GM23338 (cell line): ENCODE measurements at regions not wholly inside any gene's neighbourhood (a gene's known extent, or its start where the extent isn't known, plus 50 kb on each side); places are given as distances from the start of the nearest gene placed in this dataset.

Source experiments
- ATAC-seq: fragments of 200-7000 bp; cut with Tn5 transposase; 3 replicates; pipeline ENCODE4 v1.9.1; 2020
- DNase-seq: peaks from one replicate; pipeline ENCODE4 v3.0.0-alpha.2; 2015; ENCODE audit warnings: low spot score
- H2AFZ ChIP-seq: fragments of 200-600 bp; sonication (generic); 2 replicates; pipeline ENCODE4 v1.8.0; 2016; ENCODE audit warnings: antibody characterized with exemption, mild to moderate bottlenecking, moderate library complexity
- H3F3A ChIP-seq: fragments of 200-600 bp; sonication (generic); replicated peaks from 2 replicates; pipeline ENCODE4 v1.8.0; 2017; ENCODE audit warnings: antibody characterized with exemption, mixed run types, low read depth
- H3K27ac ChIP-seq: fragments of 200-600 bp; sonication (generic); 2 replicates; pipeline ENCODE4 v1.6.1; 2016; ENCODE audit warnings: low read depth
- H3K27me3 ChIP-seq: fragments of 200-600 bp; sonication (generic); 2 replicates; pipeline ENCODE4 v1.8.0; 2016; ENCODE audit warnings: mild to moderate bottlenecking, mixed run types, moderate library complexity; ENCODE audit not compliant: insufficient read depth
- H3K36me3 ChIP-seq: fragments of 200-600 bp; sonication (generic); 2 replicates; pipeline ENCODE4 v1.8.0; 2016; ENCODE audit warnings: mild to moderate bottlenecking; ENCODE audit not compliant: insufficient read depth
- H3K4me1 ChIP-seq: fragments of 200-600 bp; sonication (generic); 2 replicates; pipeline ENCODE4 v1.8.0; 2016; ENCODE audit warnings: mild to moderate bottlenecking, moderate library complexity; ENCODE audit not compliant: insufficient read depth
- H3K4me2 ChIP-seq: fragments of 200-600 bp; sonication (generic); 2 replicates; pipeline ENCODE4 v1.7.1; 2017; ENCODE audit warnings: mixed run types
- H3K4me3 ChIP-seq: fragments of 200-600 bp; sonication (generic); 2 replicates; pipeline ENCODE4 v1.6.1; 2016; ENCODE audit warnings: mixed run types
- H3K79me2 ChIP-seq: fragments of 200-600 bp; sonication (generic); replicated peaks from 2 replicates; pipeline ENCODE4 v1.8.0; 2017; ENCODE audit warnings: mild to moderate bottlenecking; ENCODE audit not compliant: insufficient read depth
- H3K9me2 ChIP-seq: fragments of 200-600 bp; sonication (generic); 2 replicates; pipeline ENCODE4 v1.8.0; 2017; ENCODE audit not compliant: insufficient read depth
- H4K20me1 ChIP-seq: fragments of 200-600 bp; sonication (generic); replicated peaks from 2 replicates; pipeline ENCODE4 v1.8.0; 2017; ENCODE audit warnings: mild to moderate bottlenecking; ENCODE audit not compliant: insufficient read depth
- H3K27ac Mint-ChIP-seq: 2 replicates; pipeline ENCODE4 v1.8.0; 2020; ENCODE audit warnings: inconsistent platforms, mild to moderate bottlenecking, moderate library complexity, mixed read lengths
- H3K27me3 Mint-ChIP-seq: 3 replicates; pipeline ENCODE4 v1.8.0; 2022; ENCODE audit warnings: low read depth, mild to moderate bottlenecking, moderate library complexity, mixed read lengths, inconsistent platforms; ENCODE audit not compliant: insufficient read depth, poor library complexity
- H3K36me3 Mint-ChIP-seq: 3 replicates; pipeline ENCODE4 v1.8.0; 2021; ENCODE audit warnings: low read depth, mild to moderate bottlenecking, inconsistent platforms, moderate library complexity, mixed read lengths
- H3K4me1 Mint-ChIP-seq: 3 replicates; pipeline ENCODE4 v1.8.0; 2020; ENCODE audit warnings: mild to moderate bottlenecking, inconsistent platforms, mixed read lengths
- H3K4me3 Mint-ChIP-seq: 3 replicates; pipeline ENCODE4 v1.8.0; 2021; ENCODE audit warnings: moderate library complexity, mild to moderate bottlenecking, inconsistent platforms, mixed read lengths
- H3K9me3 Mint-ChIP-seq: 3 replicates; pipeline ENCODE4 v1.8.0; 2020; ENCODE audit warnings: moderate library complexity, mild to moderate bottlenecking, inconsistent platforms, mixed read lengths
- CREB1 ChIP-seq: fragments of 250-450 bp; sonication (Bioruptor Pico); IDR thresholded peaks from 2 replicates; pipeline ENCODE4 v1.5.0; 2020; ENCODE audit warnings: low read depth, mild to moderate bottlenecking, moderate library complexity
- CTCF ChIP-seq, 2 experiments: fragments of 200-600 bp in 1 of 2; sonication (generic) in 1 of 2; conservative IDR thresholded peaks; 2 replicates each; pipeline versions ENCODE4 v1.5.1 to v1.6.1; 2016 to 2017; ENCODE audit warnings: antibody characterized with exemption in 2 of 2, low read depth in 2 of 2, mild to moderate bottlenecking in 2 of 2, moderate library complexity in 1 of 2
- ETS1 ChIP-seq: IDR thresholded peaks from 2 replicates; pipeline ENCODE4 v1.6.1; 2016; ENCODE audit warnings: antibody characterized with exemption
- EZH2 ChIP-seq: fragments of 200-600 bp; sonication (generic); IDR thresholded peaks from one replicate; pipeline ENCODE4 v1.8.0; 2017; ENCODE audit warnings: antibody characterized with exemption, mild to moderate bottlenecking, low read depth; ENCODE audit not compliant: unreplicated experiment
- EZH2phosphoT487 ChIP-seq: fragments of 200-600 bp; sonication (generic); IDR thresholded peaks from one replicate; pipeline ENCODE4 v1.8.1; 2018; ENCODE audit warnings: antibody characterized with exemption; ENCODE audit not compliant: unreplicated experiment
- JUNB ChIP-seq: IDR thresholded peaks from one replicate; pipeline ENCODE4 v1.6.1; 2016; ENCODE audit warnings: antibody characterized with exemption; ENCODE audit not compliant: unreplicated experiment
- NANOG ChIP-seq: IDR thresholded peaks from 2 replicates; pipeline ENCODE4 v1.6.1; 2016; ENCODE audit warnings: antibody characterized with exemption, borderline replicate concordance
- POLR2AphosphoS5 ChIP-seq: IDR thresholded peaks from 2 replicates; pipeline ENCODE4 v1.6.1; 2016; ENCODE audit warnings: antibody characterized with exemption, low read depth
- REST ChIP-seq: IDR thresholded peaks from one replicate; pipeline ENCODE4 v1.6.1; 2018; ENCODE audit warnings: antibody characterized with exemption; ENCODE audit not compliant: unreplicated experiment
- STAT1 ChIP-seq: IDR thresholded peaks from one replicate; pipeline ENCODE4 v1.6.1; 2016; ENCODE audit warnings: antibody characterized with exemption; ENCODE audit not compliant: unreplicated experiment
- ZNF114 ChIP-seq: fragments of 250-450 bp; sonication (Bioruptor Pico); IDR thresholded peaks from 2 replicates; pipeline ENCODE4 v1.5.0; 2020; ENCODE audit warnings: mild to moderate bottlenecking, moderate library complexity
- ZNF331 ChIP-seq: fragments of 250-450 bp; sonication (Bioruptor Pico); IDR thresholded peaks from 2 replicates; pipeline ENCODE4 v1.5.0; 2020; ENCODE audit warnings: low read depth, mild to moderate bottlenecking, moderate library complexity
- TF ChIP-seq, protein P1 (sequence below): fragments of 250-450 bp; sonication (Bioruptor Pico); IDR thresholded peaks from 2 replicates; pipeline ENCODE4 v1.5.0; 2020; ENCODE audit warnings: mild to moderate bottlenecking, moderate library complexity

DNA sequence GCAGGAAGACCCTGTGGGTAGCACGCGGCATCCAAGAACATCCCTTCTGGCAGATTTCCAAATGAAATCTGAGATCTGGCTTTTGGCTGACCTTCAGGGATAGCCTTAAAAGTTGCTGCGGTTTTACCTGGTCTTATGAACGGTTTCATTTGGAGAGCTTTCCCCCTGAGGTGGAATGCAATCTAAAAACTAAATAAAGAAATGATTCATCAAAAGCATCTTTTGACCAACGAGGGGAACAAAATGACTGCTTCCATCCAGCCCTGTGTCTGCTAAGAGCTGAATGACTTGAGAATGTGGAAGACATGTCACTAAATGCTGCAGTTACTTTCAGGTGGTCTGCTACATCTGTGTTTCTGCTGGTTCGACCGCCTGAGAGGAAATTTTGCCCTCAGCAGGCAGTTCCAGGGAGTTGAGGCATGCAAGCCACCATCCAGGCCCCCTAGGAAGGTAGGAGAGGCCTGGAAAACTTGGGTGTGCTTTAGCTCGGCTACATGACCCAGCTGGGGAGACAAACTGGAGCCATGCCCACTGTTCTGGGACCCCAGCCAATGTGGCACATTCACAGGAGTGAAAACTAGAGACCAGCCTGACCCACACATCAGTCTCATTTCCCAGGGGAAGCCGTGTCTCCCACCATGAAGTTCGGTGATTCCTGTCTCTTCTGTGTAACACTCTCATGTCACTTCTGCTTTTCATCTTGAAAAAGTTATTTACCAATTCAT is 175.1 kb upstream of the KL start:
- no peaks in the 10 kb centered on the region for H3F3A ChIP-seq
- Mint-ChIP-seq H3K4me1 (peaks cover 26% of the 10 kb centered on the region), H3K9me3 (peaks cover 9% of the 10 kb centered on the region; the same call in 2 of the 3 replicates), H3K27me3 (peaks cover 15% of the 10 kb centered on the region), H3K4me3 (no peak overlapping the region), H3K36me3 (peaks cover 3% of the 10 kb centered on the region; the same call in 1 of the 3 replicates), H3K27ac (no peak overlapping the region)
- no peaks in the 10 kb centered on the region for H3K27me3 ChIP-seq
- no peak overlapping the region for H3K4me3 ChIP-seq
- H3K36me3 ChIP-seq: no peaks in the 10 kb centered on the region
- H3K27ac ChIP-seq: no peak overlapping the region
- H4K20me1 ChIP-seq: no peaks in the 10 kb centered on the region
- H2AFZ ChIP-seq: no peak overlapping the region
- no peak for TF ChIP-seq STAT1
- no peak for TF ChIP-seq CREB1 (CRISPR knock-in tag)
- no peak for TF ChIP-seq EZH2phosphoT487
- no peak for TF ChIP-seq REST
- TF ChIP-seq ETS1: no peak
- TF ChIP-seq POLR2AphosphoS5: no peak
- TF ChIP-seq JUNB: no peak
- no peak for TF ChIP-seq NANOG
- no peak for TF ChIP-seq ZNF114 (CRISPR knock-in tag)
- TF ChIP-seq CTCF (conservative IDR thresholded peaks at IDR 0.05; ENCODE audit: low read depth in 2 of 2): no peak
- TF ChIP-seq, protein P1, sequence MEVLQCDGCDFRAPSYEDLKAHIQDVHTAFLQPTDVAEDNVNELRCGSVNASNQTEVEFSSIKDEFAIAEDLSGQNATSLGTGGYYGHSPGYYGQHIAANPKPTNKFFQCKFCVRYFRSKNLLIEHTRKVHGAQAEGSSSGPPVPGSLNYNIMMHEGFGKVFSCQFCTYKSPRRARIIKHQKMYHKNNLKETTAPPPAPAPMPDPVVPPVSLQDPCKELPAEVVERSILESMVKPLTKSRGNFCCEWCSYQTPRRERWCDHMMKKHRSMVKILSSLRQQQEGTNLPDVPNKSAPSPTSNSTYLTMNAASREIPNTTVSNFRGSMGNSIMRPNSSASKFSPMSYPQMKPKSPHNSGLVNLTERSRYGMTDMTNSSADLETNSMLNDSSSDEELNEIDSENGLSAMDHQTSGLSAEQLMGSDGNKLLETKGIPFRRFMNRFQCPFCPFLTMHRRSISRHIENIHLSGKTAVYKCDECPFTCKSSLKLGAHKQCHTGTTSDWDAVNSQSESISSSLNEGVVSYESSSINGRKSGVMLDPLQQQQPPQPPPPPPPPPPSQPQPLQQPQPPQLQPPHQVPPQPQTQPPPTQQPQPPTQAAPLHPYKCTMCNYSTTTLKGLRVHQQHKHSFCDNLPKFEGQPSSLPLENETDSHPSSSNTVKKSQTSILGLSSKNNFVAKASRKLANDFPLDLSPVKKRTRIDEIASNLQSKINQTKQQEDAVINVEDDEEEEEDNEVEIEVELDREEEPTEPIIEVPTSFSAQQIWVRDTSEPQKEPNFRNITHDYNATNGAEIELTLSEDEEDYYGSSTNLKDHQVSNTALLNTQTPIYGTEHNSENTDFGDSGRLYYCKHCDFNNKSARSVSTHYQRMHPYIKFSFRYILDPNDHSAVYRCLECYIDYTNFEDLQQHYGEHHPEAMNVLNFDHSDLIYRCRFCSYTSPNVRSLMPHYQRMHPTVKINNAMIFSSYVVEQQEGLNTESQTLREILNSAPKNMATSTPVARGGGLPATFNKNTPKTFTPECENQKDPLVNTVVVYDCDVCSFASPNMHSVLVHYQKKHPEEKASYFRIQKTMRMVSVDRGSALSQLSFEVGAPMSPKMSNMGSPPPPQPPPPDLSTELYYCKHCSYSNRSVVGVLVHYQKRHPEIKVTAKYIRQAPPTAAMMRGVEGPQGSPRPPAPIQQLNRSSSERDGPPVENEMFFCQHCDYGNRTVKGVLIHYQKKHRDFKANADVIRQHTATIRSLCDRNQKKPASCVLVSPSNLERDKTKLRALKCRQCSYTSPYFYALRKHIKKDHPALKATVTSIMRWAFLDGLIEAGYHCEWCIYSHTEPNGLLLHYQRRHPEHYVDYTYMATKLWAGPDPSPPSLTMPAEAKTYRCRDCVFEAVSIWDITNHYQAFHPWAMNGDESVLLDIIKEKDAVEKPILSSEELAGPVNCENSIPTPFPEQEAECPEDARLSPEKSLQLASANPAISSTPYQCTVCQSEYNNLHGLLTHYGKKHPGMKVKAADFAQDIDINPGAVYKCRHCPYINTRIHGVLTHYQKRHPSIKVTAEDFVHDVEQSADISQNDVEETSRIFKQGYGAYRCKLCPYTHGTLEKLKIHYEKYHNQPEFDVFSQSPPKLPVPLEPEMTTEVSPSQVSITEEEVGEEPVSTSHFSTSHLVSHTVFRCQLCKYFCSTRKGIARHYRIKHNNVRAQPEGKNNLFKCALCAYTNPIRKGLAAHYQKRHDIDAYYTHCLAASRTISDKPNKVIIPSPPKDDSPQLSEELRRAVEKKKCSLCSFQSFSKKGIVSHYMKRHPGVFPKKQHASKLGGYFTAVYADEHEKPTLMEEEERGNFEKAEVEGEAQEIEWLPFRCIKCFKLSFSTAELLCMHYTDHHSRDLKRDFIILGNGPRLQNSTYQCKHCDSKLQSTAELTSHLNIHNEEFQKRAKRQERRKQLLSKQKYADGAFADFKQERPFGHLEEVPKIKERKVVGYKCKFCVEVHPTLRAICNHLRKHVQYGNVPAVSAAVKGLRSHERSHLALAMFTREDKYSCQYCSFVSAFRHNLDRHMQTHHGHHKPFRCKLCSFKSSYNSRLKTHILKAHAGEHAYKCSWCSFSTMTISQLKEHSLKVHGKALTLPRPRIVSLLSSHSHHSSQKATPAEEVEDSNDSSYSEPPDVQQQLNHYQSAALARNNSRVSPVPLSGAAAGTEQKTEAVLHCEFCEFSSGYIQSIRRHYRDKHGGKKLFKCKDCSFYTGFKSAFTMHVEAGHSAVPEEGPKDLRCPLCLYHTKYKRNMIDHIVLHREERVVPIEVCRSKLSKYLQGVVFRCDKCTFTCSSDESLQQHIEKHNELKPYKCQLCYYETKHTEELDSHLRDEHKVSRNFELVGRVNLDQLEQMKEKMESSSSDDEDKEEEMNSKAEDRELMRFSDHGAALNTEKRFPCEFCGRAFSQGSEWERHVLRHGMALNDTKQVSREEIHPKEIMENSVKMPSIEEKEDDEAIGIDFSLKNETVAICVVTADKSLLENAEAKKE (CRISPR knock-in tag): no peak
- no peak for TF ChIP-seq EZH2
- TF ChIP-seq ZNF331 (CRISPR knock-in tag): no peak
- no peaks in the 10 kb centered on the region for H3K79me2 ChIP-seq
- no peak for DNase-seq
- no peaks in the 10 kb centered on the region for H3K9me2 ChIP-seq
- H3K4me2 ChIP-seq: no peak overlapping the region
- peaks cover 26% of the 10 kb centered on the region for H3K4me1 ChIP-seq
- no peak for ATAC-seq
